Mesodermal cell (in vitro differentiated cells): ENCODE measurements at regions not wholly inside any gene's neighbourhood (a gene's known extent, or its start where the extent isn't known, plus 50 kb on each side); places are given as distances from the start of the nearest gene placed in this dataset.
A peak's percentile ranks its signal among the peaks of the same experiment; 100 is the strongest.

Source experiments
- H3K27ac ChIP-seq: 2 replicates; pipeline ENCODE4 v1.7.0; 2013; ENCODE audit warnings: mild to moderate bottlenecking, low read depth, low read length, moderate library complexity; ENCODE audit not compliant: severe bottlenecking
- H3K36me3 ChIP-seq: 2 replicates; pipeline ENCODE4 v1.7.1; 2013; ENCODE audit warnings: mild to moderate bottlenecking, low read length, moderate library complexity; ENCODE audit not compliant: control insufficient read depth, insufficient read depth
- H3K4me1 ChIP-seq: one replicate; pipeline ENCODE4 v1.7.1; 2013; ENCODE audit warnings: mild to moderate bottlenecking, low read length; ENCODE audit not compliant: insufficient read depth, control insufficient read depth, poor library complexity, severe bottlenecking
- H3K4me3 ChIP-seq: 2 replicates; pipeline ENCODE4 v1.7.0; 2013; ENCODE audit warnings: low read length, control low read depth, mild to moderate bottlenecking; ENCODE audit not compliant: insufficient read depth, poor library complexity, severe bottlenecking; ENCODE audit errors: extremely low read depth
- H3K9me3 ChIP-seq: 2 replicates; pipeline ENCODE4 v1.7.1; 2013; ENCODE audit warnings: mild to moderate bottlenecking, low read length, moderate library complexity; ENCODE audit not compliant: control insufficient read depth
- WGBS, 2 experiments: methylation state at CpG; one replicate each; pipeline ENCODE4 v1.1.5; 2013; ENCODE audit warnings: missing lambda C conversion rate in 2 of 2; ENCODE audit not compliant: insufficient coverage in 2 of 2; 5-methylcytosine and 5-hydroxymethylcytosine counted together

- Histone ChIP-seq H3K27ac (no peak overlapping the region), H3K4me1 (no peaks in the 10 kb centered on the region), H3K4me3 (no peak overlapping the region), H3K36me3 (no peaks in the 10 kb centered on the region), H3K9me3 (no peaks in the 10 kb centered on the region)
Observed at GRCh38 chr5:27341342-27341741, 303.0 kb upstream of the CDH9 start.

- H3K36me3 ChIP-seq, result no peaks in the 10 kb centered on the region
- no peak overlapping the region for H3K4me3 ChIP-seq
- whole genome bisulfite sequencing, 2 experiments, result no CpG with 5 or more reads among the region's 1 CpG
- no peaks in the 10 kb centered on the region for H3K4me1 ChIP-seq
- H3K9me3 ChIP-seq, result no peaks in the 10 kb centered on the region
- no peak overlapping the region for H3K27ac ChIP-seq
Observed at GRCh38 chr5:27336817-27337216, 298.4 kb upstream of the CDH9 start.

GRCh38 chr5:27328480-27328879 is 290.1 kb upstream of the CDH9 start:
- H3K27ac ChIP-seq, result peak overlapping the region; percentile 16
- 93 to 96% methylated on average over 2 to 3 of the region's 4 CpGs for WGBS, 2 experiments
- no peaks in the 10 kb centered on the region for H3K9me3 ChIP-seq
- H3K36me3 ChIP-seq, result no peaks in the 10 kb centered on the region
- no peak overlapping the region for H3K4me3 ChIP-seq
- no peaks in the 10 kb centered on the region for H3K4me1 ChIP-seq

- H3K4me1 ChIP-seq, result no peaks in the 10 kb centered on the region
- no peaks in the 10 kb centered on the region for H3K9me3 ChIP-seq
- H3K27ac ChIP-seq, result no peak overlapping the region
- H3K4me3 ChIP-seq, result no peak overlapping the region
- H3K36me3 ChIP-seq, result no peaks in the 10 kb centered on the region
Observed at GRCh38 chr5:27325513-27325912, 287.1 kb upstream of the CDH9 start.

GRCh38 chr5:27318701-27319100 is 280.3 kb upstream of the CDH9 start:
- Histone ChIP-seq H3K9me3 (no peaks in the 10 kb centered on the region), H3K27ac (no peak overlapping the region), H3K4me3 (no peak overlapping the region), H3K4me1 (peaks cover 21% of the 10 kb centered on the region), H3K36me3 (no peaks in the 10 kb centered on the region)
- 94 to 100% methylated on average over 1 to 3 of the region's 4 CpGs for WGBS, 2 experiments

- H3K27ac ChIP-seq, result peak overlapping the region; percentile 90
- H3K4me3 ChIP-seq, result no peak overlapping the region
Observed at GRCh38 chr5:27316271-27316650, 277.9 kb upstream of the CDH9 start.

GRCh38 chr5:27315363-27316270 is 277.2 kb upstream of the CDH9 start:
- Histone ChIP-seq H3K36me3 (no peaks in the 10 kb centered on the region), H3K27ac (peak overlapping the region; percentile 90), H3K4me1 (peaks cover 21% of the 10 kb centered on the region), H3K9me3 (no peaks in the 10 kb centered on the region), H3K4me3 (no peak overlapping the region)
- 0 to 45% methylated on average over 1 to 2 of the region's 7 CpGs for WGBS, 2 experiments

More at GRCh38 chr5:27316271-27316650, 277.9 kb upstream of the CDH9 start:
- Histone ChIP-seq H3K9me3 (no peaks in the 10 kb centered on the region), H3K4me1 (peaks cover 21% of the 10 kb centered on the region), H3K36me3 (no peaks in the 10 kb centered on the region)
- 80% methylated on average over 1 of the region's 2 CpGs; no CpG with 5 or more reads in 1 of the 2 experiments for WGBS, 2 experiments

- WGBS, 2 experiments, result 88 to 100% methylated on average over 1 of the region's 4 CpGs
- Histone ChIP-seq H3K4me1 (peaks cover 21% of the 10 kb centered on the region), H3K4me3 (no peak overlapping the region), H3K36me3 (no peaks in the 10 kb centered on the region), H3K27ac (no peak overlapping the region), H3K9me3 (no peaks in the 10 kb centered on the region)
Observed at GRCh38 chr5:27313549-27313948, 275.2 kb upstream of the CDH9 start.

- Histone ChIP-seq H3K36me3 (no peaks in the 10 kb centered on the region), H3K27ac (no peak overlapping the region), H3K4me1 (peaks cover 18% of the 10 kb centered on the region), H3K9me3 (no peaks in the 10 kb centered on the region), H3K4me3 (no peak overlapping the region)
- WGBS, 2 experiments, result 70% methylated on average over 2 to 3 of the region's 5 CpGs
Observed at GRCh38 chr5:27312291-27312893, 274.0 kb upstream of the CDH9 start.

- Histone ChIP-seq H3K4me1 (peaks cover 12% of the 10 kb centered on the region), H3K4me3 (no peak overlapping the region), H3K27ac (no peak overlapping the region), H3K36me3 (no peaks in the 10 kb centered on the region), H3K9me3 (no peaks in the 10 kb centered on the region)
- 64 to 71% methylated on average over 1 of the region's 1 CpG for WGBS, 2 experiments
Observed at GRCh38 chr5:27311544-27311943, 273.2 kb upstream of the CDH9 start.

- Histone ChIP-seq H3K4me1 (no peaks in the 10 kb centered on the region), H3K9me3 (no peaks in the 10 kb centered on the region), H3K4me3 (no peak overlapping the region), H3K27ac (no peak overlapping the region), H3K36me3 (no peaks in the 10 kb centered on the region)
- 92 to 100% methylated on average over 1 to 2 of the region's 4 CpGs for WGBS, 2 experiments
Observed at GRCh38 chr5:27308153-27308552, 269.8 kb upstream of the CDH9 start.
